Upper lobe of left lung (tissue), 4 donors: ENCODE measurements at regions not wholly inside any gene's neighbourhood (a gene's known extent, or its start where the extent isn't known, plus 50 kb on each side); places are given as distances from the start of the nearest gene placed in this dataset.

Experiments used
- EP300 ChIP-seq, 4 donors: sonication (generic); formaldehyde crosslinking; IDR thresholded peaks; one replicate each; pipeline ENCODE4 v1.5.1; 2017; ENCODE audit warnings: antibody characterized with exemption in 4 of 4, control low read depth in 2 of 4
- TF ChIP-seq, protein P1 (sequence below), 6 experiments: fragments of 450-650 bp in 4 of 6; fragments of 200-600 bp in 2 of 6; sonication (generic) in 2 of 6; IDR thresholded peaks; one replicate each; pipeline ENCODE4 v1.5.1; 2016 to 2019; ENCODE audit warnings: antibody characterized with exemption in 6 of 6

DNA sequence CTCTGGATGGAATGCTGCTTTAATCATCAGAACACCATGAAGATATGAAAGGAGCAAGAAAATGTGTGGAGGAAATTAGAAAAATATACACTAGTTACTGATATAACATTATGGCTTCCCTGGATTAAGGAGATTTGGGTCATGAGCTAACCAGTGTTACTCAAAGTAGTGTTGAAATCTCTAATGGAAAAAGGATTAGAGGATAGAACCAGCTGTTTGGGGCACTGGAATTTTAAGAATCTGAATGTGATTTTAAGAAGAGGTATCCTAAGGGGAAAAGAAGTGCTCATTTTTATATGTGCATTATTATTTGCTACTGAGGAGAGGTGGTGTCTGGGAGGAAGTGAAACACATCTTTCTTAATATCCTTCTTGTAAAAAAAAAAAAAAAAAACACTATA is 164.1 kb upstream of the PPARGC1A start:
- TF ChIP-seq, protein P1, sequence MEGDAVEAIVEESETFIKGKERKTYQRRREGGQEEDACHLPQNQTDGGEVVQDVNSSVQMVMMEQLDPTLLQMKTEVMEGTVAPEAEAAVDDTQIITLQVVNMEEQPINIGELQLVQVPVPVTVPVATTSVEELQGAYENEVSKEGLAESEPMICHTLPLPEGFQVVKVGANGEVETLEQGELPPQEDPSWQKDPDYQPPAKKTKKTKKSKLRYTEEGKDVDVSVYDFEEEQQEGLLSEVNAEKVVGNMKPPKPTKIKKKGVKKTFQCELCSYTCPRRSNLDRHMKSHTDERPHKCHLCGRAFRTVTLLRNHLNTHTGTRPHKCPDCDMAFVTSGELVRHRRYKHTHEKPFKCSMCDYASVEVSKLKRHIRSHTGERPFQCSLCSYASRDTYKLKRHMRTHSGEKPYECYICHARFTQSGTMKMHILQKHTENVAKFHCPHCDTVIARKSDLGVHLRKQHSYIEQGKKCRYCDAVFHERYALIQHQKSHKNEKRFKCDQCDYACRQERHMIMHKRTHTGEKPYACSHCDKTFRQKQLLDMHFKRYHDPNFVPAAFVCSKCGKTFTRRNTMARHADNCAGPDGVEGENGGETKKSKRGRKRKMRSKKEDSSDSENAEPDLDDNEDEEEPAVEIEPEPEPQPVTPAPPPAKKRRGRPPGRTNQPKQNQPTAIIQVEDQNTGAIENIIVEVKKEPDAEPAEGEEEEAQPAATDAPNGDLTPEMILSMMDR (IDR thresholded peaks at IDR 0.05): no peak
- TF ChIP-seq EP300 (IDR thresholded peaks at IDR 0.05): no peak
